WTC11 (cell line): ENCODE measurements at regions not wholly inside any gene's neighbourhood (a gene's known extent, or its start where the extent isn't known, plus 50 kb on each side); places are given as distances from the start of the nearest gene placed in this dataset.

Source experiments
- ATAC-seq: fragments of 200-7000 bp; cut with Tn5 transposase; 2 replicates; pipeline ENCODE4 v1.10.0; 2021; ENCODE audit warnings: mild to moderate bottlenecking, moderate library complexity
- CTCF ChIA-PET: fragments of 300-600 bp; sonication (Branson Sonifier 250); formaldehyde crosslinking; loops from one replicate; lab custom pipeline; 2021; ENCODE audit warnings: antibody characterized with exemption; lab: Charles Lee
- POLR2A ChIA-PET: fragments of 350-600 bp; sonication (Branson Sonifier 250); formaldehyde crosslinking; loops from one replicate; lab custom pipeline; 2021; ENCODE audit warnings: antibody characterized with exemption; lab: Charles Lee
- DNase-seq: peaks from one replicate; pipeline ENCODE4 v3.0.0; 2021; ENCODE audit warnings: low spot score
- H3K27ac Mint-ChIP-seq: 2 replicates; pipeline ENCODE4 v1.8.0; 2021; ENCODE audit warnings: mixed read lengths
- H3K27me3 Mint-ChIP-seq: 2 replicates; pipeline ENCODE4 v1.8.0; 2021; ENCODE audit warnings: low read depth, mild to moderate bottlenecking, moderate library complexity, mixed read lengths
- H3K36me3 Mint-ChIP-seq: 2 replicates; pipeline ENCODE4 v1.8.0; 2021; ENCODE audit warnings: mixed read lengths
- H3K4me1 Mint-ChIP-seq: 2 replicates; pipeline ENCODE4 v1.8.0; 2022; ENCODE audit warnings: mixed read lengths
- H3K4me3 Mint-ChIP-seq: 2 replicates; pipeline ENCODE4 v1.8.0; 2021; ENCODE audit warnings: mild to moderate bottlenecking, moderate library complexity, mixed read lengths
- H3K9me3 Mint-ChIP-seq: 2 replicates; pipeline ENCODE4 v1.8.0; 2021; ENCODE audit warnings: mixed read lengths
- AFF4 ChIP-seq: sonication (generic); formaldehyde crosslinking; IDR thresholded peaks from 2 replicates; pipeline ENCODE4 v1.8.1; 2023; ENCODE audit warnings: mild to moderate bottlenecking, missing genetic modification reagents, borderline replicate concordance
- ARID4B ChIP-seq: sonication (generic); formaldehyde crosslinking; IDR thresholded peaks from 2 replicates; pipeline ENCODE4 v1.8.0; 2023; ENCODE audit warnings: missing genetic modification reagents, mild to moderate bottlenecking, borderline replicate concordance
- ATF2 ChIP-seq: sonication (generic); formaldehyde crosslinking; IDR thresholded peaks from 2 replicates; pipeline ENCODE4 v1.8.1; 2022; ENCODE audit warnings: low read depth, missing genetic modification reagents, borderline replicate concordance
- E2F1 ChIP-seq: sonication (generic); formaldehyde crosslinking; IDR thresholded peaks from 2 replicates; pipeline ENCODE4 v1.8.0; 2022; ENCODE audit warnings: mild to moderate bottlenecking, missing genetic modification reagents
- E2F4 ChIP-seq: sonication (generic); formaldehyde crosslinking; IDR thresholded peaks from 2 replicates; pipeline ENCODE4 v1.8.1; 2022; ENCODE audit warnings: low read depth, mild to moderate bottlenecking, moderate library complexity, missing genetic modification reagents, borderline replicate concordance
- EMX1 ChIP-seq: fragments of 250-450 bp; sonication (Bioruptor Pico); IDR thresholded peaks from 2 replicates; pipeline ENCODE4 v1.8.0; 2021; ENCODE audit warnings: mild to moderate bottlenecking
- FOXK1 ChIP-seq: sonication (generic); formaldehyde crosslinking; IDR thresholded peaks from 2 replicates; pipeline ENCODE4 v1.8.0; 2022; ENCODE audit warnings: mild to moderate bottlenecking, moderate library complexity, missing genetic modification reagents
- FOXP1 ChIP-seq: sonication (generic); formaldehyde crosslinking; IDR thresholded peaks from 2 replicates; pipeline ENCODE4 v1.8.0; 2022; ENCODE audit warnings: missing genetic modification reagents, mild to moderate bottlenecking, moderate library complexity, borderline replicate concordance
- GRHL2 ChIP-seq: fragments of 250-450 bp; sonication (Bioruptor Pico); IDR thresholded peaks from 2 replicates; pipeline ENCODE4 v1.8.0; 2022; ENCODE audit warnings: mild to moderate bottlenecking, moderate library complexity; ENCODE audit not compliant: insufficient replicate concordance, severe bottlenecking
- GTF2I ChIP-seq: fragments of 250-450 bp; sonication (Bioruptor Pico); conservative IDR thresholded peaks from 2 replicates; pipeline ENCODE4 v1.4.0; 2021; ENCODE audit warnings: mild to moderate bottlenecking
- RORB ChIP-seq: fragments of 250-450 bp; sonication (Bioruptor Pico); IDR thresholded peaks from 2 replicates; pipeline ENCODE4 v1.9.0; 2021; ENCODE audit warnings: mild to moderate bottlenecking
- SMAD3 ChIP-seq: sonication (generic); formaldehyde crosslinking; IDR thresholded peaks from 2 replicates; pipeline ENCODE4 v1.8.0; 2022; ENCODE audit warnings: missing genetic modification reagents, mild to moderate bottlenecking, borderline replicate concordance
- SMAD4 ChIP-seq: sonication (generic); formaldehyde crosslinking; IDR thresholded peaks from 2 replicates; pipeline ENCODE4 v1.8.0; 2022; ENCODE audit warnings: mild to moderate bottlenecking, missing genetic modification reagents
- TCF7 ChIP-seq: sonication (generic); formaldehyde crosslinking; IDR thresholded peaks from 2 replicates; pipeline ENCODE4 v1.8.0; 2022; ENCODE audit warnings: mild to moderate bottlenecking, low read depth, missing genetic modification reagents, moderate library complexity
- USF2 ChIP-seq: sonication (generic); formaldehyde crosslinking; IDR thresholded peaks from 2 replicates; pipeline ENCODE4 v1.8.1; 2023; ENCODE audit warnings: mild to moderate bottlenecking, missing genetic modification reagents, moderate library complexity
- ZNF219 ChIP-seq: sonication (generic); formaldehyde crosslinking; IDR thresholded peaks from 2 replicates; pipeline ENCODE4 v1.8.0; 2023; ENCODE audit warnings: missing genetic modification reagents, mild to moderate bottlenecking, borderline replicate concordance
- ZNF317 ChIP-seq: sonication (generic); formaldehyde crosslinking; IDR thresholded peaks from 2 replicates; pipeline ENCODE4 v1.8.1; 2023; ENCODE audit warnings: low read depth, mild to moderate bottlenecking, moderate library complexity, missing genetic modification reagents, borderline replicate concordance
- ZNF396 ChIP-seq: fragments of 250-450 bp; sonication (Bioruptor Pico); IDR thresholded peaks from 2 replicates; pipeline ENCODE4 v1.8.0; 2021; ENCODE audit warnings: mild to moderate bottlenecking, moderate library complexity, borderline replicate concordance
- ZNF671 ChIP-seq: fragments of 250-450 bp; sonication (Bioruptor Pico); IDR thresholded peaks from 2 replicates; pipeline ENCODE4 v1.8.0; 2021; ENCODE audit warnings: mild to moderate bottlenecking

GRCh38 chr12:90828621-90829020, 126.4 kb downstream of the CCER1 start:
- Mint-ChIP-seq H3K4me3 (no peak overlapping the region), H3K36me3 (no peaks in the 10 kb centered on the region), H3K4me1 (peaks cover 3% of the 10 kb centered on the region; the same call in 1 of the 2 replicates), H3K27me3 (no peaks in the 10 kb centered on the region), H3K27ac (no peak overlapping the region), H3K9me3 (peaks cover 7% of the 10 kb centered on the region)
- POLR2A ChIA-PET, result no interaction called here
- TF ChIP-seq RORB (CRISPR knock-in tag) (no peak), ZNF317 (CRISPR knock-in tag) (no peak), USF2 (no peak), AFF4 (no peak), ATF2 (CRISPR knock-in tag) (no peak)
- DNase-seq, result no peak
- ATAC-seq, result peak; percentile 71; the same call in 1 of the 2 replicates
- CTCF ChIA-PET, result no interaction called here

- no peak overlapping the region for H3K27ac Mint-ChIP-seq
- ATAC-seq, result no peak
- ChIA-PET POLR2A (no interaction called here), CTCF (no interaction called here)
- no peak overlapping the region for H3K4me3 Mint-ChIP-seq
- H3K9me3 Mint-ChIP-seq, result peaks cover 7% of the 10 kb centered on the region
- no peaks in the 10 kb centered on the region for H3K36me3 Mint-ChIP-seq
- peaks cover 3% of the 10 kb centered on the region; the same call in 1 of the 2 replicates for H3K4me1 Mint-ChIP-seq
- no peak for DNase-seq
- H3K27me3 Mint-ChIP-seq, result no peaks in the 10 kb centered on the region
- TF ChIP-seq ARID4B (CRISPR knock-in tag) (no peak), SMAD4 (no peak), ZNF219 (no peak), E2F1 (CRISPR knock-in tag) (no peak), ZNF396 (CRISPR knock-in tag) (no peak), EMX1 (no peak), FOXK1 (CRISPR knock-in tag) (no peak), TCF7 (no peak), ZNF671 (CRISPR knock-in tag) (no peak), FOXP1 (CRISPR knock-in tag) (no peak), E2F4 (no peak), SMAD3 (CRISPR knock-in tag) (no peak), GRHL2 (CRISPR knock-in tag) (no peak), GTF2I (no peak), USF2 (no peak)
These were observed 127.4 kb downstream of the CCER1 start for GRCh38 chr12:90827567-90827966.
